K562 (cell line): ENCODE measurements at regions not wholly inside any gene's neighbourhood (a gene's known extent, or its start where the extent isn't known, plus 50 kb on each side); places are given as distances from the start of the nearest gene placed in this dataset.

Experiments used
- ATAC-seq: fragments of 200-7000 bp; cut with Tn5 transposase; 3 replicates; pipeline ENCODE4 v1.9.1; 2020; ENCODE audit warnings: moderate library complexity
- BruUV-seq: library from RNA; stranded (reverse); fragments of 400-500 nt; replicated peaks from 2 replicates; lab custom pipeline; 2021; lab: Mats Ljungman, UMichigan
- CTCF ChIA-PET: fragments of 300-600 bp; formaldehyde crosslinking; extraction: SDS; loops from one replicate; lab custom pipeline; 2021; ENCODE audit warnings: low intra/inter-chr PET ratio; lab: Yijun Ruan, JAX
- POLR2A ChIA-PET: fragments of 300-600, 350-650 bp; sonication (Branson Sonifier 250); formaldehyde crosslinking; extraction: SDS; loops from one replicate; lab custom pipeline; 2021; ENCODE audit warnings: antibody characterized with exemption, inconsistent platforms; lab: Yijun Ruan, JAX
- DNase-seq, 4 experiments: peaks; one replicate each; pipeline versions ENCODE4 v3.0.0 to v3.0.0-alpha.2; 2011 to 2018; ENCODE audit warnings: low spot score in 3 of 4, mixed read lengths in 3 of 4; ENCODE audit errors: extremely low read depth in 1 of 4
- FAIRE-seq: peaks from 2 replicates; lab custom pipeline; 2011; peaks lifted over from hg19 to GRCh38; lab: Jason Lieb, UNC
- H2AFZ ChIP-seq: 2 replicates; pipeline ENCODE4 v1.6.0; 2011; ENCODE audit warnings: low read depth, low read length, control low read depth, inconsistent platforms
- H3K27ac ChIP-seq: fragments of 200-600 bp; 3 replicates; pipeline ENCODE4 v1.8.0; 2011; ENCODE audit warnings: low read depth, mild to moderate bottlenecking, control low read depth, inconsistent platforms, low read length, moderate library complexity, mixed read lengths; ENCODE audit errors: extremely low read depth
- H3K27me3 ChIP-seq, 2 experiments: fragments of 300-600 bp in 1 of 2; 2 replicates in 1 of 2; 3 replicates in 1 of 2; pipeline versions ENCODE4 v1.6.0 to v1.8.0; 2011; ENCODE audit warnings: inconsistent platforms in 2 of 2, low read length in 2 of 2, mild to moderate bottlenecking in 1 of 2, mixed read lengths in 1 of 2, moderate library complexity in 1 of 2; ENCODE audit not compliant: control insufficient read depth in 2 of 2, insufficient read depth in 2 of 2
- H3K36me3 ChIP-seq: fragments of 300-600 bp; 3 replicates; pipeline ENCODE4 v1.8.0; 2011; ENCODE audit warnings: mild to moderate bottlenecking, low read length, inconsistent platforms; ENCODE audit not compliant: control insufficient read depth, insufficient read depth
- H3K4me1 ChIP-seq, 2 experiments: fragments of 200-600 bp in 1 of 2; replicated peaks in 1 of 2; 2 replicates in 1 of 2; 3 replicates in 1 of 2; pipeline versions ENCODE4 v1.5.1 to v1.8.0; 2011; ENCODE audit warnings: inconsistent platforms in 2 of 2, low read length in 2 of 2, mild to moderate bottlenecking in 1 of 2, mixed read lengths in 1 of 2, moderate library complexity in 1 of 2; ENCODE audit not compliant: control insufficient read depth in 2 of 2, insufficient read depth in 2 of 2
- H3K4me2 ChIP-seq: 2 replicates; pipeline ENCODE4 v1.6.1; 2011; ENCODE audit warnings: low read length, control low read depth, inconsistent platforms, mixed read lengths; ENCODE audit not compliant: insufficient read depth
- H3K4me3 ChIP-seq: fragments of 200-600 bp; sonication (generic), shearing (Covaris generic); 2 replicates; pipeline ENCODE4 v1.5.1; 2016; ENCODE audit warnings: control low read depth, inconsistent platforms
- H3K79me2 ChIP-seq: fragments of 200-600 bp; 3 replicates; pipeline ENCODE4 v1.8.0; 2011; ENCODE audit warnings: low read length, inconsistent platforms; ENCODE audit not compliant: control insufficient read depth, insufficient read depth
- H3K9ac ChIP-seq, 2 experiments: 2 replicates each; pipeline versions ENCODE4 v1.6.0 to v1.6.1; 2011; ENCODE audit warnings: low read depth in 2 of 2, low read length in 2 of 2, control low read depth in 1 of 2, inconsistent platforms in 1 of 2, mild to moderate bottlenecking in 1 of 2, mixed read lengths in 1 of 2; ENCODE audit not compliant: insufficient read depth in 1 of 2
- H3K9me1 ChIP-seq: one replicate; pipeline ENCODE4 v1.6.0; 2011; ENCODE audit warnings: inconsistent platforms, mild to moderate bottlenecking, low read length, moderate library complexity; ENCODE audit not compliant: control insufficient read depth, insufficient read depth
- H3K9me3 ChIP-seq: replicated peaks from 2 replicates; pipeline ENCODE4 v1.5.1; 2011; ENCODE audit warnings: low read depth, low read length, inconsistent platforms; ENCODE audit not compliant: control insufficient read depth, insufficient read depth
- H4K20me1 ChIP-seq: replicated peaks from 2 replicates; pipeline ENCODE4 v1.6.1; 2011; ENCODE audit warnings: low read length, inconsistent platforms, mixed read lengths; ENCODE audit not compliant: control insufficient read depth, insufficient read depth
- ATF3 ChIP-seq, 2 experiments: fragments of 450-650 bp in 1 of 2; sonication (generic) in 1 of 2; formaldehyde crosslinking in 1 of 2; IDR thresholded peaks in 1 of 2; conservative IDR thresholded peaks in 1 of 2; 2 replicates each; pipeline versions ENCODE4 v1.6.1 to v1.8.1; 2016 to 2023; ENCODE audit warnings: mild to moderate bottlenecking in 2 of 2, moderate library complexity in 2 of 2, inconsistent platforms in 1 of 2, missing genetic modification reagents in 1 of 2
- CBFB ChIP-seq: sonication (generic); formaldehyde crosslinking; IDR thresholded peaks from 2 replicates; pipeline ENCODE4 v1.4.0; 2020; ENCODE audit warnings: mild to moderate bottlenecking, missing genetic modification reagents
- CEBPG ChIP-seq, 3 experiments: fragments of 200-800 bp in 1 of 3; sonication (Bioruptor generic) in 1 of 3; sonication (generic) in 1 of 3; formaldehyde crosslinking in 1 of 3; IDR thresholded peaks in 2 of 3; conservative IDR thresholded peaks in 1 of 3; 2 replicates each; pipeline versions ENCODE4 v1.6.1 to v1.8.0; 2016 to 2022; ENCODE audit warnings: missing compliant biosample characterization in 2 of 3, missing genetic modification characterization in 2 of 3, mild to moderate bottlenecking in 1 of 3, missing genetic modification reagents in 1 of 3
- CGGBP1 ChIP-seq: fragments of 250-450 bp; sonication (Bioruptor Pico); IDR thresholded peaks from 2 replicates; pipeline ENCODE4 v1.9.0; 2021; ENCODE audit warnings: mild to moderate bottlenecking
- GABPA ChIP-seq: fragments of 200-800 bp; sonication (Bioruptor generic); conservative IDR thresholded peaks from 2 replicates; pipeline ENCODE4 v1.6.1; 2016; ENCODE audit warnings: low read depth, missing genetic modification characterization, missing compliant biosample characterization
- GTF2A2 ChIP-seq: IDR thresholded peaks from 2 replicates; pipeline ENCODE4 v1.6.1; 2016; ENCODE audit warnings: mild to moderate bottlenecking, missing genetic modification characterization, missing compliant biosample characterization
- GTF2E2 ChIP-seq: fragments of 200-800 bp; sonication (Bioruptor generic); IDR thresholded peaks from 2 replicates; pipeline ENCODE4 v1.6.1; 2016; ENCODE audit warnings: missing genetic modification characterization, missing compliant biosample characterization
- HNRNPL ChIP-seq: fragments of 200-400 bp; formaldehyde crosslinking; IDR thresholded peaks from 2 replicates; pipeline ENCODE4 v1.6.1; 2017; ENCODE audit warnings: low read depth, mild to moderate bottlenecking, low read length
- RB1 ChIP-seq: fragments of 450-650 bp; IDR thresholded peaks from 2 replicates; pipeline ENCODE4 v1.6.1; 2017; ENCODE audit warnings: low read depth, mild to moderate bottlenecking
- RBM15 ChIP-seq: fragments of 200-400 bp; formaldehyde crosslinking; IDR thresholded peaks from 2 replicates; pipeline ENCODE4 v1.6.1; 2018; ENCODE audit warnings: mild to moderate bottlenecking, low read length, moderate library complexity; ENCODE audit not compliant: insufficient read depth
- RBM25 ChIP-seq: fragments of 200-400 bp; formaldehyde crosslinking; IDR thresholded peaks from 2 replicates; pipeline ENCODE4 v1.6.1; 2018; ENCODE audit warnings: low read length, low read depth, moderate library complexity; ENCODE audit not compliant: severe bottlenecking
- SIX5 ChIP-seq, 2 experiments: IDR thresholded peaks; 2 replicates each; pipeline ENCODE4 v1.6.1; 2011; ENCODE audit warnings: low read length in 2 of 2, borderline replicate concordance in 1 of 2, low read depth in 1 of 2, mild to moderate bottlenecking in 1 of 2, moderate library complexity in 1 of 2; ENCODE audit not compliant: insufficient read depth in 1 of 2
- TEAD2 ChIP-seq: fragments of 450-650 bp; IDR thresholded peaks from 2 replicates; pipeline ENCODE4 v1.6.1; 2016; ENCODE audit warnings: missing genetic modification characterization, control low read depth, missing compliant biosample characterization
- ZC3H11A ChIP-seq: IDR thresholded peaks from 2 replicates; pipeline ENCODE4 v1.6.1; 2012; ENCODE audit warnings: low read depth, low read length, improper control_type of control experiment
- ZNF277 ChIP-seq: fragments of 250-450 bp; sonication (Bioruptor Pico); IDR thresholded peaks from 2 replicates; pipeline ENCODE4 v1.8.0; 2022; ENCODE audit warnings: inconsistent platforms, mild to moderate bottlenecking, moderate library complexity, borderline replicate concordance
- ZNF316 ChIP-seq: fragments of 450-650 bp; IDR thresholded peaks from 2 replicates; pipeline ENCODE4 v1.6.1; 2016
- ZNF444 ChIP-seq: fragments of 250-450 bp; sonication (Bioruptor Pico); IDR thresholded peaks from 2 replicates; pipeline ENCODE4 v1.4.0; 2020; ENCODE audit warnings: mild to moderate bottlenecking, moderate library complexity
- WGBS: fragments of 100-300 bp; shearing (Covaris generic); methylation state at CpG from one replicate; pipeline ENCODE4 v1.1.6; 2016; ENCODE audit warnings: low coverage, mixed read lengths; ENCODE audit not compliant: insufficient coverage; ENCODE audit errors: missing lambda C conversion rate; 5-methylcytosine and 5-hydroxymethylcytosine counted together
- in situ Hi-C: fragments of 300-500 bp; cut with MboI; formaldehyde crosslinking; loops from 4 replicates; pipeline ENCODE4 v1.15.0; 2018; ENCODE audit warnings: inconsistent platforms, mixed read lengths
- intact Hi-C: fragments of 100-400 bp; cut with micrococcal nuclease; formaldehyde crosslinking; loops from 2 replicates; pipeline ENCODE4 v1.14.2; 2022

- in situ Hi-C loops = no loop called here
- no peak overlapping the region for H3K4me2 ChIP-seq
- no peaks in the 10 kb centered on the region; a peak in 1 of 5 replicates for H3K4me1 ChIP-seq
- no peak for TF ChIP-seq RBM25
- no peak for TF ChIP-seq ZNF316
- TF ChIP-seq HNRNPL = no peak
- 0 out of 2 replicates have a peak, but pooled peaks have one; percentile 30 for TF ChIP-seq ATF3 (IDR thresholded peaks at IDR 0.05)
- no peak for TF ChIP-seq ATF3 (CRISPR knock-in tag; conservative IDR thresholded peaks at IDR 0.05)
- TF ChIP-seq GABPA (tag) = no peak
- no peak for TF ChIP-seq TEAD2
- TF ChIP-seq GTF2A2 (tag) = no peak
- no peak for TF ChIP-seq ZNF444
- TF ChIP-seq GTF2E2 = no peak
- no peak for TF ChIP-seq CEBPG (CRISPR knock-in tag; IDR thresholded peaks at IDR 0.05)
- TF ChIP-seq CEBPG (tag; conservative IDR thresholded peaks at IDR 0.05 in 1 of 2, IDR thresholded peaks at IDR 0.05 in 1 of 2) = peak in 1 of 2 experiments; percentile 20; a peak in 1 of 4 replicates
- TF ChIP-seq CBFB (CRISPR knock-in tag) = no peak
- no peak for TF ChIP-seq ZC3H11A
- TF ChIP-seq SIX5 (IDR thresholded peaks at IDR 0.05; ENCODE audit: borderline replicate concordance in 1 of 2, insufficient read depth in 1 of 2, low read depth in 1 of 2, low read length in 2 of 2) = no peak
- TF ChIP-seq ZNF277 (CRISPR knock-in tag) = no peak
- no peak for TF ChIP-seq RB1
- no peak for TF ChIP-seq RBM15
- TF ChIP-seq CGGBP1 = no peak
- no peak overlapping the region for H3K4me3 ChIP-seq
- ATAC-seq = no peak
- ChIA-PET CTCF (no interaction called here), POLR2A (no interaction called here)
- no peaks in the 10 kb centered on the region for H4K20me1 ChIP-seq
- no TSS peak for BruUV-seq
- intact Hi-C loops = no loop called here
- no peak overlapping the region for H3K27ac ChIP-seq
- H3K27me3 ChIP-seq = peaks cover 0 to 10% of the 10 kb centered on the region in 2 experiments; a peak in 2 of 5 replicates
- H3K79me2 ChIP-seq = no peaks in the 10 kb centered on the region
- no peak overlapping the region for H2AFZ ChIP-seq
- no peaks in the 10 kb centered on the region for H3K36me3 ChIP-seq
- H3K9me1 ChIP-seq = no peaks in the 10 kb centered on the region
- H3K9ac ChIP-seq = no peak overlapping the region
- FAIRE-seq = no peak
- DNase-seq = no peak
- no peaks in the 10 kb centered on the region for H3K9me3 ChIP-seq
- WGBS = 3% methylated on average over 5 of the region's 5 CpGs
Observed at GRCh38 chr16:5510819-5511370, 413.3 kb upstream of the EEF2KMT start.
